GM18873 (cell line): ENCODE measurements at regions not wholly inside any gene's neighbourhood (a gene's known extent, or its start where the extent isn't known, plus 50 kb on each side); places are given as distances from the start of the nearest gene placed in this dataset.
A peak's percentile ranks its signal among the peaks of the same experiment; 100 is the strongest.
"Not testable (repeated sequence)": the region's sequence is repeated elsewhere in the genome, so short reads cannot be mapped to it uniquely, and the experiment has no call there.

Source experiments
- ATAC-seq: cut with Tn5 transposase; IDR thresholded peaks from one replicate; pipeline ENCODE4 v1.9.1; 2021; ENCODE audit warnings: mild to moderate bottlenecking, moderate library complexity, moderate number of reproducible peaks; ENCODE audit not compliant: unreplicated experiment, low FRiP score

DNA sequence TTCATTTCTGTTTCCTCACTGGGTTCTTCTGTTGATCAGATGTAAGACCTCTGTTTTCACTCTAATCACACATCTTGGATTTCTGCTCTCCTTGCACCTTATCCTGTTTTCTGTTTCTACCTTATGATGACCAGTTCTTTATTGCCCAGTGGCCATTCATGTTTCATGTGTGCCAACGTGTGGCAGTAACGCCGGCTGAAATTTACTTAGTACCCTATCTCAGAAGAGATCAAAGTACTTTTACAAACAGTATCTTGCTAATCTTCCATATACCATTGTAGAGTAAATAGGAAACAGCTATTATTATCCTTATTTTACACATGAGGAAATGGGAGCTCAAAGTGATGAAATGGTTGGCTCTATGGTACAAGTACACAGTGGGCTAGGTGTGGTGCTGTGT, 74.0 kb downstream of the GATA3 start:
- ATAC-seq = no peak

DNA sequence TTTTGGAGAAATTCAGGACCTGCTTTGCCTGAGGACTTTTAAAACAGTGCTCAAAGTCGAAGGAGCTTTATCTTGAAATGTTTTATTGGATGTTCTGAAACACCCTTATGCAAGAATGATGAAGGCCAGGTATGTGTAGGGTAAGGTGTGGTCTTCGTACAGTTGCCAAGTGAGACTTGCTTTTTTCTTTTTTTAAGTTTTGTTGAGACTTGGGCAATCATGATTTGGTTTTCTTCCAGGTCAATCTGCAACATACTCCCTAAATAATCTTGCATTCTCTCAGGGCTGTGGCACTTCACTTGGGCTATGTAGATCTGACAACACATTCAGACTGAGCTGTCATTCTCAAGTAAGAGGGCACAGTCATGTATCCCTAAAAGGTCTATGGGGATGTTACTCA, 75.0 kb downstream of the GATA3 start:
- ATAC-seq = no peak

DNA sequence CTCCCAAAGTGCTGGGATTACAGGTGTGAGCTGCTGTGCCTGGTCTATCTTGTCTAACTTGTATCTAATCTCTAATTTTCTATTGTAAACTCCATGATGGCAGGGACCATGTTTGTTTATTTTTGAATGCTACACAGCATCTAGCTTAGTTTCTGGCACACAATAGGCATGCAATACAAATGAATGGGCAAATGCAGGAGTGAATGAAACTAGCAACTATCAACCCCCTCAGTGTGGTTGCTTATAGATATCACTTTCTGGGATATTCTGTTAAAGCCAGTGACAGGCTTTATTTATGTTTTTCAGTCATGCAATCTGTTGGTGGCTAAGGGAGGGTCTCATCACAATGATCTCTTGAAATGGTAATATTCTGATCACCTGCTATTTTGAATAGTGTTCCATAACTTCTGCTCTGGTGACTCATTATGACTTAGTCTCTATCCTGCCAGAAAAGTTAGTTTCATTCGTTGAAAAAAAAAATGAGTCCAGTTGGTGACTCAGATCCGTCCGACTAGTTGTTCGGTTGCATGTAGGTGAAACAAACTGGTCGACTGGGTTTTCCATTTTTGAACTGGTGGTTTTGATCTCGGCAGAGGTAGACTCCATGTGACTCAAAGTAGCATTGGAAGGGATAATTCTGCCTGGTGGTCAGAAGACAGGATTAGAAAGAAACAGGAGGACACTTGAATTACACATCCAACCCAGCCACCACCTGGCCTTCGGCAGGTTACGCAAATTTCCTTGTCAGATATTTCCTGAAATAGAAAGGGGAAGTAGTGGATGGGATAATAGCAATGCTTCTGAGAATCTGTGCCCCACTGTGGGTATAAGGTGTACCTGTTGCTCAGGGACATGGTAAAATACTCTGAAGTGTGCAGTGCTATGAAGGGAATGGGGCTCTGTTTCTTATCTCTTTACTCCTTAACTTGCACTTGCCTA, 76.8 kb downstream of the GATA3 start:
- peak; percentile 57 for ATAC-seq

DNA sequence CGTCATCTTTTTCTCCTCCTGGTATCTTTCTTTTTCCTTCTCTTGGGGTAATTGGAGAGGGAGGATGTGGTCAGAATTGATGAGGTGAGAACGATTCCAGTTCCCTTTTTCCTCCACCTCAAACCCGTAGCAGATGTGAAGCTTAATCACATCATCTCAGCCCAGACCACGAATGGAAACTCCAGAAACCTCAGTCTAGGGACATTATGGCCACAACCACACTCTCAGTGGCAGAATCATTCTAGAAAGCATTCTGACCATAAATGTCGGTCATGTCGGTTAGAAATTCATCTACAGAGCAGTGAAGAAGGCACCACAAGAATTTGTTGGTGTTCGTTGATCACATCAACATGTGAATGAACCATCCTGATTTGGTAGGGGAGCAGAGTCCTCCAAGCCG, 78.7 kb downstream of the GATA3 start:
- peak; percentile 61 for ATAC-seq

DNA sequence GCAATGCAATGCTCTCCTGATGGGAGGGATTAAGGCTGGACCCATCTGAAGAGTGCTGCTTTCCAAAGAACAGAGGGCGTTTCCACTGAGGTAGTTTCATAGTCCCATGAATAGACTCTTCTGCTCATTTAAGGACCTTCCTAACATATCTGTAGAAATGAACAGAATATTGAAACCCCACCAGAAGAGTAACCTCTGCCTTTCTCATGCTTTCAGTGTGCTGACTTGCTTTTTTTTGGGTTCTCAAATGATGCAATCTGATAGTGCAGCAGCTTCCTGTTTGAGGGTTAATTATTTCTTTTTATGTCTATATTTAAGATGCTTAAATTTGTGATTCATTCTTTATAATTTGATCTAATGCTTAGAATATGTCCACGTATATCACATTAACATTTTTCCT, 82.2 kb downstream of the GATA3 start:
- no peak for ATAC-seq

DNA sequence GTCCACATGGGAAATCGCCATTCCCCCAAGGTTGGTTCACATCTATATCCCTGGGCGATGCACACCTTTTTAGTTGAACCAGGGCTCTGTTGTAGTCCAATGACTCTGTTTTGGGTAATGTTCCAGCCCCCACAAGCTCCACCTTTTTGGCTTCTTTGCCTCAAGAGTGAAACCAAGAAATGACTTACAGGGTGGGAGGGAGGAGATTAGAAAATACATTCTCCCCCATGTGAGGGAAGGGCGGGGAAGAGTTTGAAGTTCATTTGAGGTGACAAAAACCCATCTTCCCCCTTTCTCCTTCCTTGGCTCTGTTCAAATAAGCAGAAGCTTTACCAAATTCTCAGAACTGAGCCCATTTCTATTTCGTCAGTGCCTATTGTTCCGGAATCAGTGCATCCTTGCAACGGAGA, 82.8 kb downstream of the GATA3 start:
- ATAC-seq = no peak

DNA sequence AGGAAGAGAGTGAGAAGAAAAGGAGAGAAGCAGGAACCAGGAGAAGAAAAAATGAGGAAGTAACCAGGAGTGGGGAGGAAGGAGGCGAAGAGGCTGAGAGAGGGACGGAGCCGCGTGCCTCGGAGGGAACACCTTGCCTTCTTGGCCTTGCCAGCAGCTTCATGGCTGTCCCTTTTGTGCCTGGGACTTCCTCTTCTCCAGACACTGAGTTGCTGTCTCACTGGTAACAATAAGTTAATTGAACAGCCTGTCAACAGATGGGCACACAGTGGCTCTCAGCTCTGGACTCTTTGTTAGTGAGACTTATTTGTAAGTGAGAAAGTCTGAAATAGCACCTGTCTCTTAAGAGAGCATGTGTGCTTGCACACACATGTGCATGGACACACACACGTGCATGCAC, 83.2 kb downstream of the GATA3 start:
- ATAC-seq = no peak

DNA sequence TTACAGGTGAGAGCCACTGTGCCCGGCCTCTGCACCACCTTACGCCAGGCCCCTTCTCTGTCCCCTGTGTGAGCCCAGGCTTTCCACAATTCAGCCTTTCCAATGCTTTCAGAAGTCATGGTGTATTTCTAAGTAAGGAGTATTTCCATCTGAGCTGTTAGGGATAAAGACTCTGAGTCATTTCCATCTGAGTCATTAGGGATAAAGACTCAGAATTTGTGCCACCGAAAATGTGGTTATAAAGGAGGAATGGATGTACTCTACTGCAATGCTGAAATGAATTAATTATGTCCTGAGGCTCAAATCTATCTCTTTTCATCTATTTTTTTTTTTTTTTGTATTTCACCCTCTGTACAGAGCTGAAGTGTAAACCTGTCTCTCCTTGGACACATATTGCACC, 84.0 kb downstream of the GATA3 start:
- no peak for ATAC-seq

DNA sequence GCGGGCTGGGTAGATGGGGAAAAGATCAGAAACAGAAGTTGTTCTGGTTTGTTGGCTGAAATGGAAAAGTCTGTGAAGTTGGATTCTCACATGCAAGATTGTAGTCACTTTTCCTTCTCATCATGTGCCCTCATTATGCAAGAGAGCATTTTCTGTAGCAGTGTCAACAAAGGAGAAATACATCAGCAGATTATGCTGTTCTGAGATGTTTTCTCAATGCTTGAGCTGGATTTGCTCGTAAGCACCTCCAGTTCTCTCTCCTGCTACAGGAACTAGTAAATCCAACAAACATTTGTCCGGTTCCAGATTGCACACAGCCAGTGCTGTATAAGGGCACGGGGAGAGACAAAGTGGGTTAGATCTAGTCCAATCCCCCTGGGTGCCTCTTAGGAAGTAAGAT, 90.0 kb downstream of the GATA3 start:
- no peak for ATAC-seq

DNA sequence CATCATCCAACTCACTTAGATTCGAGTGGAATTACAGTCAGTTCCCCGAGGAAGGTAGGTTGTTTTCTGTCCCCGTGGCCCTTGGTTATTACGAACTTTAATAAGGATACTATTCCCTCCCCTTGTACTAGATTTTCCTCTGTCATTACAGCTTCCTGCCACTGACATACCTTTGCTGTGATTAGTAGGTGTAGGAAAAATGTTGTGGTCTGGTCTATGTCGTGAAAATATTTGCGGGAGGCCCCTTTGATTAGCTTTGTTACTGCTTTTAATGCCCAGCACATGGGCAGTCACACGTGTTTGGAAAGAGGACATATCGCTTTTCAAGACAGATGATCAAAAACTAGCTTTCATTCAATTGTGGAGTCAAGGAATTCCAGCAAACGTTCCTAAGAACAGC, 92.2 kb downstream of the GATA3 start:
- no peak for ATAC-seq

DNA sequence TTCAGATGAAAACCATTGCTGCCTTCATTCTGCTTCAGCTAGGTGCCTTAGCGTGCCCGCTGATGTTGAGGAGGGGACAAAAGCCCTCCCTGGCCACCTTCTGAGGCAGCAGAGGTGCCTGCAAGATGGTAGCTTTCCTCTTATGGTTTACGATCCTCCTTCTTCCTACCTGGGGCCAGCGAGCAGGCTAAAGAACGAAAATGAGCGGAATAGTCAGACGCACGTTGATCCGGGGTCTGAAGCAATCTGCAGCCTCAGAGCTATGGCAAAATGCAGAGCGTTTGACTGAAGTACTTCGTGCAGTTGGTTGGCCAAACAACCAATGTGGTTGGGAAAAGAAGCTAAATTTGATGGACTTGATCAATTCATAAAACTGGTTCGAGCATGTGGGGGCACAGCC, 95.5 kb downstream of the GATA3 start:
- ATAC-seq = no peak

DNA sequence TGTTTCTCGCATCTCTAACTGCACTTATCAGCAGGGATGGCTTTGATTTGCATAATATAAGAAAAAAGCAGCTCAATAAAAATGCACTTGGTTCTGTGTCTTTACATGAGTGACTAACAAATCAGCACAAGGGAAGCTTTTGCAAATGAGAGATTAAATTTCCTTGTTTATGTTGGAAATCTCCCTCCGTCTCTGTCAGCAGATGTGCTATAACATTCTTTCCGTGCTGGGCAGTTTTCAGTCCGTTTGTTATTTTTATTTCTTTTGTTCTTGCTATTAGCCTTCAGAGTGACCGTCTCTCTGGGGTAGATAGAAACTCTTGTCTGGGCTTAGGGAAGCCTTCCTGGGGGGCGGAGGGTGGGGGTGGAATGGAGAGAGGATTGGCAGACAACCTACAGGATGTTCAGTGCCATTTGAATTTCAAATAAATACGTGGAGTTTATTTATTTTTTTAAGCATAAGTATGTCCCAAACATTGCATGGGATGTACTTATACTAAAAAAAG, 96.0 kb downstream of the GATA3 start:
- no peak for ATAC-seq

DNA sequence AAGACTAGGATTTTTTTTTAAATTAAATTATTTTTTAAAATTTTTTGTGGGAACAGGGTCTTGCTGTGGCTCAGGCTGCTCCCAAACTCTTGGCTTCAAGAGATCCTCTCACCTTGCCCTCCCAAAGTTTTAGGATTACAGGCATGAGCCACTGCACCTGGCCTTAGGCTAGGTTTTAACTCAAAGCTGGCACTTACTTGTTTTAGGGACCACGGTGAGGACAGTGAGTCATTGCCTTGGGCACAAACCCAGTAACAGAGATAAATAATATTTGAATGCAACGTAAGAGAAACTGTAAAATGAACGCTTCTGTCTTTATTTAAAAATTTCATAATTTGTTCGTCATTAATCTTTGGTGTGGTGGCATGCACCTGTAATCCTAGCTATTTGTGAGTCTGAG, 96.6 kb downstream of the GATA3 start:
- no peak for ATAC-seq

DNA sequence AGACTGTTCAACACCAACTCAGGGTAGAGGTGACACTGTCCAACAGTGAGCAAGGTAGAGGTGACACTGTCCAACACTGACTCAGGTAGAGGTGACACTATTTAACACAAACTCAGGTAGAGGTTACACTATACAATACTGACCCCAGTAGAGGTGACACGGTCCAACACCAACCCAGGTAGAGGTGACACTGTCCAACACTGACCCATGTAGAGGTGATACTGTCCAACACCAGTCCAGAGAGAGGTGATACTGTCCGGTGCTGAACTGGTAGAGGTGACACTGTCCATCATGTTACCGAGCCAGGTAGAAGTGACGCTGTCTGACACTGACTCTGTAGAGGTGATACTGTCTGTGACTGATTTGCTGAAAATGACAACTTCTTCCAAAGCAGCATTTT, 102.4 kb downstream of the GATA3 start:
- no peak for ATAC-seq

DNA sequence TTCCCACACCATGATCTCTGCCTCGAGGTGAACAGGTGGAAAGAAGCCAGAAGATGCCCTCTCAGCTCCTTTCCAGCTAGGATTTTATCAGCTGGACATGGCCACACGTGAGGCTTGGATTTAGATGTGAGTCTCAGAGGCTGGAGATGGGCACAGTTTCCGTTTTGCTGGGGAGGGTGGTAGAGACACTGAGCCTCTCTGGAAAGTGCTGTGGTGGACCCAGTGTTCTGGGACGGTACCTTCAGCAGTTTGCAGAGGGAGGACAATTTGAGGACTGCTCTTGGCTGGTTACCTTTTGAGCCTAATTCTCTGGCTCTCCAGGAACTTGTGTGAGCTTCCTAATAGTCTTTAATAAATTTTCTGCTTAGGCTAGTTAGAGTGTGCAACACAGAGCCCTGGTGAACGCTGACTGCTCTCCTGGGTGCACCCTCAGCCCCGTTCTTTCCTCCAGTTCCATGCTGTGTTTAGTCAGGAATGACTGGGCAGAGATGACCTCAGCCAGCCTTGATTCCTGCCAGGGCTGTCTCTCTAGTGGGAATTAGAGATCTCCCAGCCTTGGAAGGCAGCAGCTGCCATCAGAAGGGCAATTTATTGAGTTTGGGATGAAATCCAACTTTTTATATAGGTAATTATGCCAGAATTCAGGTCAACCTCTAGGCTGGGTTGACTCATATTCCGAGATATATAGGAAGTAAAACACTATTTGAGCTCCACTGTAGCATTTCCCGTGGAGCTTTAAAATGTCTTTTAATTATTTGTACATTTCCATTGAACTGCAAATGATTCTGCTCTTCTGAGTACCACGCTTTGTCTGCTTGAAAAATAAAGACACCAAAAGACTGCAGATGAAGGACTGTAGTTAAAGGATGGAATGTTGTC, 103.9 kb downstream of the GATA3 start:
- ATAC-seq = no peak

DNA sequence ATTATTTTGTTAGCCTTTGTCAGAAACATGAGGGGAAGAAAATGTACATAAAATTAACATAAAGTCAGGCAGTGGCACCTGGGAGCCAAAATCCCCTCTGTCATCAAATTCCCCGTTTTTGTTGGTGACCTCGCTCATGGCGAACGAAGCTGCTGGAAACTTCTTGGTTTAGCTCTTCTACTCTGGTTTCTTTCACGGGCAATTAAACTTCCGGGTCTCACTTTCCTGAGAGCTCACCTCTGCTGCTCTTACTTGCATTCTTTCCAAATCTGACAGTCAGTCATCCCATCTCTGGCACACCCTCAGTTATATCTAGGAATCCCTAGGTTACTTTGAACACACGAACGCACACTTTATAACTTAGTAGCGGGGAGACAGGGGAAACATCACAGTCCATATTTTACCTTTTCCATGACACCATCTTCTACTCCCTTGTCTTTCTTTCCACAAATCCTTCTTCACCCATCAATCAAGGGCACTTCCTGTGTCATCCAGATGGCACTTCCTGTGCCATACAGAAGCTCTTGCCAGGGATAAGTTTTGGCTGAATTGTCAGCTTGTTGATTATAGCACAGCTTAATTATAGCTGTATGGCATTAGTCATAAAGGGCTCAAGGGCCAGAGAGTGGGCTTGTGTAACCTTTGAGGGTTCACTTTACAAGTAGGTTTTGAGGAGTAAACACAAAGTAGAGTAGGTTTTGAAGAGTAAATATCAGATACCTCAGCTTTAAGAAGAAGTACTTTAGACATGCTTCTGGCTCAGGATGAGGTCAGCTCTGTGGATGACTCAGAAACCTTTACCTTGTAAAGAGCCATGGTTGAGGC, 105.1 kb downstream of the GATA3 start:
- ATAC-seq = no peak

DNA sequence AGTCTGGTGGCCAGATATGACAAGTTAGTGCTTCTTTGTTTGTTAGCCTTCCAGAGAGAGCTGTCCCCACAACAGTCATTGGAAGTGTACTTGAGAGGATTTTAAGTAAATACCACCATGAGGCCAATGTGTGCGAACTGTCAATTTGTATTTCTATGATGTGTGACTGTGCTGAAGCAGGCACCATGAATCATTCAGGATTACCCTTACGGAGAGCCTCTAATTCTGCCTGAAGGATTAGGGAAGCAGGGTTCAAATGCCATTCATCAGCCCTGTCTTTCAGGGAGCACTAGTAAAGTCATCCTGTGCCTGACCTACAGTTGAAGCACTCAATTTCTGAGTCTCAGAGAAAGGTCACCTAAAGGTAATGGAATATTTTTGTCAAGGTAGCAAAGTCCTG, 109.3 kb downstream of the GATA3 start:
- no peak for ATAC-seq

DNA sequence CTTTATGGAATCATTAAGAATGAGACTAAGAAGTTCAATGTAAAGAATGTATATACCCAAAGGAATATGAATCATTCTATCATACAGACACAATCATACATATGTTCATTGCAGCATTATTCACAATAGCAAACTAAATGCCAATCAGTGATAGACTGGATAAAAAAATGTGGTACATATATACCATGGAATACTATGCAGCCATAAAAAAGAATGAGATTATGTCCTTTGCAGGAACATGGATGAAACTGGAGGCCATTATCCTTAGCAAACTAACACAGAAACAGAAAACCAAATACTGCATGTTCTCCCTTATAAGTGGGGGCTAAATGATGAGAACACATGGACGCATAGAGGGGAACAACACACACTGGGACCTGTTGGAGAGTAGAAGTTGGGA, 110.2 kb downstream of the GATA3 start:
- not testable (repeated sequence) for ATAC-seq

DNA sequence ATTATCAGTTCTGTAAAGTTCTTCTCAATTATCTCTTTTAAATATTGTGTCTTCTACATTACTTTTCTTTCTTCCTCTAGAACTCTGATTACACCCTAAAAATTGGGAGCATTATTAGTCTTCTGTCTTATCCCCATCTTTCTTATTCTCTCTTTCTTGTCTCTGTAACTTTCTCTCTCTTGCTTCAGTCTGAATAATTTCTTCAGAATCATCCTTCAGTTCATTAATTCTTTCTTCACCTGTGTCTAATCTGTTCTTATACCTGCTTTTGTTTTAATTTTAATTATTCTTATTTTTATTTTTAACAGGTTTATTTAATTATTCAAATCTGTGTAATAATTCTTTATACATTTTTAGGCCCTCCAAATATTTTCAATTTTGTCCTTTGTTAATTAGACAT, 114.3 kb downstream of the GATA3 start:
- ATAC-seq = no peak

DNA sequence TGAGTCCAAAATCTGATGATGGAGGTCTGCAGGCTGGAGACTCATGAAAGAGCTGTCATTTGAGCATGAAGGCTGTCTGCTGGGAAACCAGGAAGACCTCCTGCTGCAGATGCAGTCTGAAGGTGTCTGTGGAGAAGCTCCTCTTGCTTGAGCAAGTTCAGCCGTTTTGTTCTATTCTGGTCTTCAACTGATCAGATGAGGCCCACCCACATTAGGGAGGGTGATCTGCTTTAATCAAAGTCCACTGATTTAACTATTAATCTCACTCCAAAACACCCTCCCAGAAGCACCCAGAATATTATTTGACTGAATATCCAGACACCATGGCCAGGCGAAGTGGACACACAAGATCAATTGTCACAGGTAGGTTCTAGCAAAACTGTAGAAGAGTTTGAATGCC, 116.5 kb downstream of the GATA3 start:
- no peak for ATAC-seq

DNA sequence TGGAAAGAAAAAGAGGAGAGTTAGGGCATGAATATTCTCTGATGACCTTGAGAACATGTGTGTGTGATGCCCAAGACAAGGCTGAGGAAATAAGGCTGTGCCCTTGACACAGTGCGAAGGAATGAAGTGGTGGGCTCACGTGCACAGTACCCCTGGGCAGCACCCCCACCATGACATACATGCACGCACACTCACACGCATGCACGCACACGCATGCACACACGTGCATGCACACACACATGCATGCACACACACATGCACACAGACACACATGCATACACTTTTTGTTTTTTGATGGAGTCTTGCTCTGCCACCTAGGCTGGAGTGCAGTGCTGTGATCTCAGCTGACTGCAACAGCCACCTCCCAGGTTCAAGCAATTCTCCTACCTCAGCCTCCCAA, 118.1 kb downstream of the GATA3 start:
- ATAC-seq = no peak
